HL-60 (cell line): ENCODE measurements at regions not wholly inside any gene's neighbourhood (a gene's known extent, or its start where the extent isn't known, plus 50 kb on each side); places are given as distances from the start of the nearest gene placed in this dataset.

Experiments used
- DNase-seq, 2 experiments: peaks; one replicate each; pipeline ENCODE4 v3.0.0-alpha.2; 2010 to 2020; ENCODE audit warnings: low read depth in 1 of 2, low spot score in 1 of 2
- H3K27ac ChIP-seq: fragments of 250-450 bp; sonication (Bioruptor Pico); replicated peaks from 2 replicates; pipeline ENCODE4 v1.5.1; 2020; ENCODE audit warnings: mild to moderate bottlenecking, moderate library complexity
- H3K27me3 ChIP-seq: fragments of 250-450 bp; sonication (Bioruptor Pico); 2 replicates; pipeline ENCODE4 v1.5.1; 2021; ENCODE audit warnings: mild to moderate bottlenecking, moderate library complexity; ENCODE audit not compliant: insufficient read depth, poor library complexity, severe bottlenecking
- H3K4me3 ChIP-seq: replicated peaks from 2 replicates; pipeline ENCODE4 v1.5.1; 2011; ENCODE audit warnings: mild to moderate bottlenecking, control low read depth, low read length; ENCODE audit not compliant: insufficient read depth
- CTCF ChIP-seq: IDR thresholded peaks from one replicate; pipeline ENCODE4 v1.5.1; 2011; ENCODE audit warnings: low read length, control low read depth, inconsistent platforms; ENCODE audit not compliant: insufficient read depth
- GABPA ChIP-seq: IDR thresholded peaks from 2 replicates; pipeline ENCODE4 v1.6.1; 2012; ENCODE audit warnings: low read depth
- POLR2AphosphoS5 ChIP-seq: IDR thresholded peaks from 2 replicates; pipeline ENCODE4 v1.6.1; 2012; ENCODE audit warnings: low read depth
- REST ChIP-seq: IDR thresholded peaks from 2 replicates; pipeline ENCODE4 v1.6.1; 2012; ENCODE audit warnings: low read depth; ENCODE audit not compliant: insufficient replicate concordance
- SPI1 ChIP-seq: IDR thresholded peaks from 2 replicates; pipeline ENCODE4 v1.6.1; 2012; ENCODE audit warnings: low read depth, mild to moderate bottlenecking, borderline replicate concordance

GRCh38 chr2:189362283-189362682, 79.0 kb upstream of the WDR75 start:
- H3K4me3 ChIP-seq = no peak overlapping the region
- DNase-seq = no peak

GRCh38 chr2:189363559-189363958, 77.7 kb upstream of the WDR75 start:
- Histone ChIP-seq H3K27ac (no peak overlapping the region), H3K27me3 (no peaks in the 10 kb centered on the region), H3K4me3 (no peak overlapping the region)
- TF ChIP-seq GABPA (no peak), SPI1 (0 out of 2 replicates have a peak, but pooled peaks have one; percentile 34)
- no peak for DNase-seq

More at GRCh38 chr2:189362283-189362682, 79.0 kb upstream of the WDR75 start:
- TF ChIP-seq REST = no peak
- no peak for TF ChIP-seq SPI1
- TF ChIP-seq CTCF = no peak
- no peak for TF ChIP-seq GABPA
- TF ChIP-seq POLR2AphosphoS5 = no peak
- Histone ChIP-seq H3K27ac (no peak overlapping the region), H3K27me3 (no peaks in the 10 kb centered on the region)

GRCh38 chr2:189364607-189365006, 76.7 kb upstream of the WDR75 start:
- Histone ChIP-seq H3K4me3 (no peak overlapping the region), H3K27ac (no peak overlapping the region), H3K27me3 (no peaks in the 10 kb centered on the region)
- TF ChIP-seq GABPA (no peak), POLR2AphosphoS5 (no peak), REST (no peak), SPI1 (no peak), CTCF (no peak)
- no peak for DNase-seq

- no peak overlapping the region for H3K27ac ChIP-seq
- H3K4me3 ChIP-seq = no peak overlapping the region
- H3K27me3 ChIP-seq = no peaks in the 10 kb centered on the region
- TF ChIP-seq CTCF (no peak), POLR2AphosphoS5 (no peak), GABPA (no peak), REST (no peak), SPI1 (no peak)
- DNase-seq = no peak
These were observed 74.9 kb upstream of the WDR75 start for GRCh38 chr2:189366349-189366748.
